ENCODE measurements at regions not wholly inside any gene's neighbourhood (a gene's known extent, or its start where the extent isn't known, plus 50 kb on each side); places are given as distances from the start of the nearest gene placed in this dataset.

GRCh38 chr17:13104576-13104975 is 86.7 kb upstream of the ELAC2 start:
- TF ChIP-seq CTCF (conservative IDR thresholded peaks at IDR 0.05; ENCODE audit: low read depth, low read length), result no peak
- no peak for TF ChIP-seq EZH2 (IDR thresholded peaks at IDR 0.05; ENCODE audit: low read length, unreplicated experiment)
- no peak for TF ChIP-seq EZH2phosphoT487 (IDR thresholded peaks at IDR 0.05; ENCODE audit: borderline replicate concordance, low read length)
